GM12875 (cell line): ENCODE measurements at regions not wholly inside any gene's neighbourhood (a gene's known extent, or its start where the extent isn't known, plus 50 kb on each side); places are given as distances from the start of the nearest gene placed in this dataset.

ENCODE experiments used
- H3K4me3 ChIP-seq: one replicate; pipeline ENCODE4 v1.5.1; 2011; ENCODE audit warnings: low read depth, low read length, control low read depth
- CTCF ChIP-seq: IDR thresholded peaks from 2 replicates; pipeline ENCODE4 v1.5.1; 2011; ENCODE audit warnings: low read depth, mild to moderate bottlenecking, control low read depth, inconsistent platforms, low read length, moderate library complexity, borderline replicate concordance; ENCODE audit not compliant: insufficient read depth

GRCh38 chr13:74696148-74696922, 562.1 kb upstream of the KLF12 start:
- H3K4me3 ChIP-seq: no peak overlapping the region
- no peak for TF ChIP-seq CTCF

- TF ChIP-seq CTCF: no peak
- H3K4me3 ChIP-seq: no peak overlapping the region
Observed at GRCh38 chr13:74695021-74695800, 561.0 kb upstream of the KLF12 start.

GRCh38 chr13:74687442-74688182, 553.4 kb upstream of the KLF12 start:
- no peak for TF ChIP-seq CTCF
- H3K4me3 ChIP-seq: no peak overlapping the region

GRCh38 chr13:74683411-74683810, 549.2 kb upstream of the KLF12 start:
- H3K4me3 ChIP-seq: no peak overlapping the region
- no peak for TF ChIP-seq CTCF

- H3K4me3 ChIP-seq: no peak overlapping the region
- TF ChIP-seq CTCF: no peak
Observed at GRCh38 chr13:74682746-74683145, 548.5 kb upstream of the KLF12 start.

GRCh38 chr13:74681891-74682290, 547.7 kb upstream of the KLF12 start:
- H3K4me3 ChIP-seq: no peak overlapping the region
- TF ChIP-seq CTCF: no peak
